GM19023 (cell line): ENCODE measurements at regions not wholly inside any gene's neighbourhood (a gene's known extent, or its start where the extent isn't known, plus 50 kb on each side); places are given as distances from the start of the nearest gene placed in this dataset.
A peak's percentile ranks its signal among the peaks of the same experiment; 100 is the strongest.
"Not testable (repeated sequence)": the region's sequence is repeated elsewhere in the genome, so short reads cannot be mapped to it uniquely, and the experiment has no call there.

Experiments used
- ATAC-seq: cut with Tn5 transposase; IDR thresholded peaks from one replicate; pipeline ENCODE4 v1.9.1; 2021; ENCODE audit warnings: mild to moderate bottlenecking, moderate library complexity; ENCODE audit not compliant: unreplicated experiment

- peak; percentile 87 for ATAC-seq
These were observed 144.7 kb downstream of the ALX1 start for GRCh38 chr12:85424581-85425348.

- no peak for ATAC-seq
These were observed 145.3 kb downstream of the ALX1 start for GRCh38 chr12:85425349-85425612.

GRCh38 chr12:85425926-85426325 is 145.9 kb downstream of the ALX1 start:
- ATAC-seq: no peak

GRCh38 chr12:85433148-85433547 is 153.1 kb downstream of the ALX1 start:
- not testable (repeated sequence) for ATAC-seq

GRCh38 chr12:85440271-85440670 is 160.3 kb downstream of the ALX1 start:
- ATAC-seq: no peak

GRCh38 chr12:85441025-85441424 is 161.0 kb downstream of the ALX1 start:
- ATAC-seq: no peak

GRCh38 chr12:85441741-85442140 is 161.7 kb downstream of the ALX1 start:
- ATAC-seq: no peak

GRCh38 chr12:85445060-85445938 is 165.3 kb downstream of the ALX1 start:
- no peak for ATAC-seq

- ATAC-seq: no peak
These were observed 168.0 kb downstream of the ALX1 start for GRCh38 chr12:85448031-85448430.

GRCh38 chr12:85448548-85449139 is 168.6 kb downstream of the ALX1 start:
- ATAC-seq: no peak

GRCh38 chr12:85457016-85457415 is 177.0 kb downstream of the ALX1 start:
- no peak for ATAC-seq

- no peak for ATAC-seq
These were observed 181.1 kb downstream of the ALX1 start for GRCh38 chr12:85461127-85461526.

GRCh38 chr12:85462888-85463287 is 182.9 kb downstream of the ALX1 start:
- ATAC-seq: no peak

- ATAC-seq: no peak
These were observed 186.9 kb downstream of the ALX1 start for GRCh38 chr12:85466890-85467289.

- ATAC-seq: peak; percentile 94
These were observed 188.5 kb downstream of the ALX1 start for GRCh38 chr12:85468356-85469157.

GRCh38 chr12:85469158-85470086 is 189.4 kb downstream of the ALX1 start:
- not testable (repeated sequence) for ATAC-seq

GRCh38 chr12:85475277-85475676 is 195.3 kb downstream of the ALX1 start:
- not testable (repeated sequence) for ATAC-seq

- ATAC-seq: no peak
These were observed 196.7 kb downstream of the ALX1 start for GRCh38 chr12:85476756-85477155.

- peak; percentile 77 for ATAC-seq
These were observed 204.4 kb downstream of the ALX1 start for GRCh38 chr12:85484387-85484786.

- no peak for ATAC-seq
These were observed 209.2 kb downstream of the ALX1 start for GRCh38 chr12:85489194-85489593.
